ENCODE measurements at regions not wholly inside any gene's neighbourhood (a gene's known extent, or its start where the extent isn't known, plus 50 kb on each side); places are given as distances from the start of the nearest gene placed in this dataset.

DNA sequence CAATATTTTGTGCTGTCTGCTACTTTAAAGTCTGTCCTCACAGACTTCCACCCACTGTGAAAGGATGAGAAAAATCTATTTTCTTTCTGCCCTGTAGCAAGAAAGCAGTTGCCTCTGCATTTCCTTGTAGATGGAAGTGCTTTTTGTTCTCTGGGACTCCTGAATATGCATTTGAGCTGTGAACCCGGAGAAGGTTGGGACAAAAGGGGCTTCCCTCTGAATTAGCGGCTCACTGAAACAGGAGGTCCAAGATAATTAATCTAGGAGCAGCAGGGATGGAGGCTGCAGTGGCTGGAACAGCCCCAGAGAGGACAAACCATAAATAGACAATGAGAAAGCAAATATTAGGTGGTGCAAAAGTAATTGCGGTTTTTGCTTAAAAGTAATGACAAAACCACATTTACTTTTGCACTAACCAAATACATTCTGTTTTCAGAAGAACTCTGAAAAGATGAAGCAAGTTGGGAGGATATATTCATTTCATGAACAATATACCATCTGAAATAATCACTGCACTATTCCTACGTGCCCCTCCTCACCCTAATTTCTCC, 143.4 kb upstream of the KBTBD8 start:
- DNase-seq (ENCODE audit: low read depth): no peak

DNA sequence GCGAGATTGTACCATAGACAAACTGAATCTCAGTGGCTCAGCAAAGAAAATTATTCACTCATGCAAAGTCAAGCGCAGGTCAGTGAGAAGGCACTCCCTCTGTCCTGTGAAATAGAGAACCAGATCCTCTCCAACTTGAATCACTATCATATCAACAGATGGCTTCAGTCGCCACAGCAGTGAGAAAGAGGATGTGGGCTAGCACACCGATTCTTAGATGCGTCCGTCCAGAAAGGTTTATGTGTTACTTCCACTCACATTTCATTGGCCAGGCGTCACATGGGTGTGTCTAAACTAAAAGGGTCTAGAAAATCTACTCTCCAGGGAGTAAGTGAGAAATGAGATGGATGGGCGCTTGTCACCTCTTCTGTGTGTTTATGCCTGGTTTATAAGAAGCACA, 141.6 kb upstream of the KBTBD8 start:
- no peak for DNase-seq (ENCODE audit: low read depth)

DNA sequence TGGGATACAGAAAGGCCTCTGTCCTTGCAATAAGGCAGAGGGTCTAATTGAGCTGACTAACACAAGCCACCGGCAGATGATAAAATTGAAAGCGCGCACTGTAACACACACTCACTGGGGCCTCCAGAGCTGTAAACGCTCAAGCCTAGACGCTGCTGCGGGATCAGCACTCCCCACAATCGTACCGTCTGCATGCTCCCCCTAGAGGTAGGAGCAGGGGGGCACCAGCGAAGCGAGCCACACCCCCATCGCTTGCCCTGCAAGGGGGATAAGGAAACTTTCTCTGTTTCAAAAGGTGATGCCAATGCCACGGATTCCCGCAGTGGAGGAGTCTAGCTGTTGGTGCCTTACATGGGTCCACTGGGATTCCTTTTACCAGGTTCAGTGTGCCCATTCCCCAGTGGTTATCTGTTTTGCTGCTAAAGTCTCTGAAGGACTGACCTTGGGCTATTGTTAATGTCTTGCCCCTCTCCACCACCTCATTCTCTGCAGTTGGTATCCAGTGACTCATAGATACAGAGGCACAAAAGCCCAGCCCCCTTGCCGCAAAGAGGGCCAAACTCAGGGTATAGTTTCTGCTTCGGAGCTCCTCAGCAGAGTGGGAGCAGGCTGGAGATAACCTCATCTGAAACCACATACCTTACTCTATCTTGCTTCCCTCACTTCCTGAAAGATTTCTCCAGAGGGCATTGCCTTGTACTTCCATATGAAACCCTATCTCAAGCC, 139.3 kb upstream of the KBTBD8 start:
- DNase-seq (ENCODE audit: low read depth): no peak

DNA sequence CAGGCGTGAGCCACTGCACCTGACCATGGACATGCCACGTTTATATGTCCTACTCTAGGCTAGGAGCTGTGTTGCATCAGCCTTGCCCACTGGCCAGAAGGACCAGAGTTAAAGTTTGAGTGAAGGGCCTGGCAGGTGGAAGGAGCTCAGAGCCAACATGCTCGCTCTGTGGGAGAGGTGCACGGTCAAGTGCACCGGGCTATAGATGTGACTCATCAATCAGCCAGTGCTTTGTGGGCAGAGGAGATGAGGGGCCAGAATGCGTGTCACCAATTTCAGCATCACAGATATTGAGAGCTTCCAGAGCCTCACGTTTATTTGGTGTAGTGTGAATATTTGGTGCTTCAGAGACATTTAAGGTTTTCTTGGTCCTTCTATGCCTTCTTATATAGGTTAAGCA, 137.3 kb upstream of the KBTBD8 start:
- DNase-seq (ENCODE audit: low read depth): no peak

DNA sequence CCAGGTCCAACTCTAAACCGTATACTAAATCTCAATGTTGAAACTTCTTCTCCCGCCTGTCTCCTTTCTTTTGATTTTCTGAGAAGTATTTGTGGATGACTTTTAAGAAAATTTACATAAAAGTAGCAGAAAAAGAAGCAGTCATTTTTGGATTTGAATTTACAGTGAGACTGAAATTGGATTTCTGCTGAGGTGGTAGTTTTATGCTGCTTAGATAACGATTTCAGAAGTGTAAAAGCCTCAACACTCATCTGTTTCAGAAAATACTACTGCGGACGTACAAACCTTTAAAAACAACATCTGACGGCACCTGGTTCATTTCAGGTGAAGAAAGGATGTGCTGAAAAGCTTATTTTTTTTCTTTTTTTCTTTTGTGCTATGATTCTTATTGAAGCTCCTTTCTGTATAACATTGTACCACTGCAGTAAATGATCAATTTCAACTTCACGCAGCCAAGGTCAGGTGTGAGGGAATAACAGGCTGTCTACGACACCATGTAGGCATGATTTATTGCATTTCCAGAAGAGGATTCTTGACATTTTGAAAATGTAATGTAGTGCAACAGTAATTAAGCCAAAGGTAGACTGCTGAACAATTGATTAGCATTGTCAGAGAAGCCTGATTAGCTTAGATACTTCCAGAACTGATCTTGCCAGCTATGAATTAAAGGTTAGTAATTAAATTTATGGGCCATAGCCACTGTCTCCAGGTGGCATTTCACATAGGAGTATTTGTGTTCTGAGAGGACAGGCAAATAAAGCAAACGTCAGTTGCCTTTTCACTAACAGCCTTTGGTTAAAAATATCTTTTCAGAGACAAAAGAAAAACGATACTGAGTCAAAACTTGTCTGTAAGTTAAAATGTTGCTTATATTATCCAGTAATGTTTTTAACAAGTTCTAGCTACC, 134.6 kb upstream of the KBTBD8 start:
- no peak for DNase-seq (ENCODE audit: low read depth)

DNA sequence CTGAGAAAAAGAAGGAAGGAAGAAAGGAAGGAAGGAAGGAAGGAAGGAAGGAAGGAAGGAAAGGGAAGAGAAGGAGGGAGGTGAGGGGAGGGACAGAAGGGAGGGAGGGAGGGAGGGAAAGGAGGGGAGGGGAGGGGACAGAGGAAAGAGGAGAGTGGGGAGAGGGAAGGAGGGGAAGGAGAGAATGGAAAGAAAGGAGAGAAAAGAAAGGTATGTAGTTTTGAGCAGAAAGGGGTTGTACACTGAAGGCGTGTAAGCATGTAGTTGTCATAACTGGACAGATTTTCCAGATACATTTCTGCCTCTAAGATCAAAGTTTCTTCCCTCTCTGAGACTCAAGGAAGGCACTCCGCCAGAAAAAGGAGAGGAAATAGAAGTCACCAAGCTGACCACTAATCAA, 113.4 kb upstream of the KBTBD8 start:
- DNase-seq (ENCODE audit: low read depth): no peak

DNA sequence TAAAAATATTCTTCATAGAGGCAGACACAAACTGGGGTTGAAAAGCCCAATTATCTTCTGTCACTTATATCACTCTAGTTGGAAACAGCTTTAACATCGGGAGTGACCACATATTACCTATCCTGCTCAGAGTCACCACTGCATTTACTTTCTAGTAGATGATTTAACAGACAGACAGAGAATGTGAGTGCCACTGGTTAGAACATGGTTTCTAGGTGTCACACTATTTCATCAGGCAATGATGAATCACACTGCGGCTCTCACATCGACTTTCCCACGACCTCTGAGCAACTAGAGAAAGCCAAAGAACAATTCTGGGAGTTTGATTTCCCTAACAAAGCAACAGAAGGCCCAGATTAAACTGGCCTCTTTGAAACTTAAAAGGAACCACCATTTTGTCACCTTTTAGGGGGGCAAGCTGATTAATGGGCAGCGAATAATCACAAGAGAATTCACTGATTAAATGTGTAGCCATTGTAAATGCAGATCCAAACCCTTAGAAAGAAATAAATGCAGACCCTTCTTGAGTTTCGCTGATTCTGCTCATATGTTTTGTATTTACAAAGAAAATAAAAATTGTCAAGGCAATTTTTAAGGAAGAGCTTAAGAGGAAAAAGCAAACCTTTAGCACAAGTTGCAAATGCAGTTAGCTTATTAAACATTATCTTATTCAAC, 112.6 kb upstream of the KBTBD8 start:
- no peak for DNase-seq (ENCODE audit: low read depth)

DNA sequence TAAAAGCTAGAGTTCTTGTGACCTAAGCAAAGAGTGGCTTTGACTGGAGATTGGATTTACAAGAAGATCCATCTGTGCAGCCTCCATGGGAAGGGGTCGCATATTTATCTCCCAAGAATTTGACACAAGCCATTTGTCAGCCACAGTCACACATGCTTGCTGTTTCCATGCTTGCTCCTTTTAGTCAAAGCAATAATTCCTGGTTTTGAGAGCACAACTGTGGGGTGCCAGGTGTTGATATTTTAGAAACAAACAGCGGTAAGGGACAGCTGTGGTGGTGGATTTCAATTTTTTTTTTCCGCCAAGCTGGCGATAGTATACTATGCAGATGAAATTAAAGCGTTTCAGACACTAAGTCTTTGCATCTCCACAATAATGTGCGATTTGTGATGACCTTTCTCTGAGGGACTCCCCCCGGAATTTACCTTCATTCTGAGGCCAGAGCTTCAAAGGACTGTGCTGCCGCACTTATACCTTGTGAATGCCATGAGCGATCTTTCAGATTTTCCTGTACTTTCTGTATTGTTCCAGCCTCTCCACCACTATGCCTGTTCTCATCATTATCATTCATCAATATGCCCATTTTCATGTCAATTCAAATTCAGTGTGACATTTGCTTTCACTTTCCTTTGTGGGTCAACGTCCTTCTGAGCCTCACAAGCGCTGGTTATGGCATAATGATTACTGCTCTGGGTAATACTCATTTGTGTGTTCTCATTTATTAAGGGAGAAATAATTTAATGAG, 108.2 kb upstream of the KBTBD8 start:
- DNase-seq (ENCODE audit: low read depth): no peak

DNA sequence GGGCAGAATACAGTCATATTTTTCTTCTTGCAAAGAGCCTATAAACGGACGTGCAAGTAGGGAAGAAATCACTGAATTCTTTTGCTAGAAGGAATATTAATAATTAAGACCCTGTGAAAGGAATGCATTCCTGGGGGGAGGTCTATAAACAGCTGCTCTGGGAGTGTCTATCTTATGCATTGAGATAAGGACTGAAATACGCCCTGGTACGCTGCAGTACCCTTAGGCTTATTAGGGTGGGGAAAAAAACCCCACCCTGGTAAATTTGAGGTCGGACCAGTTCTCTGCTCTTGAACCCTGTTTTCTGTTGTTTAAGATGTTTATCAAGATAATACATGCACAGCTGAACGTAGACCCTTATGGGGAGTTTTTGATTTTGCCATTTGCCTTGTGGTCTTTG, 100.0 kb upstream of the KBTBD8 start:
- DNase-seq (ENCODE audit: low read depth): no peak

DNA sequence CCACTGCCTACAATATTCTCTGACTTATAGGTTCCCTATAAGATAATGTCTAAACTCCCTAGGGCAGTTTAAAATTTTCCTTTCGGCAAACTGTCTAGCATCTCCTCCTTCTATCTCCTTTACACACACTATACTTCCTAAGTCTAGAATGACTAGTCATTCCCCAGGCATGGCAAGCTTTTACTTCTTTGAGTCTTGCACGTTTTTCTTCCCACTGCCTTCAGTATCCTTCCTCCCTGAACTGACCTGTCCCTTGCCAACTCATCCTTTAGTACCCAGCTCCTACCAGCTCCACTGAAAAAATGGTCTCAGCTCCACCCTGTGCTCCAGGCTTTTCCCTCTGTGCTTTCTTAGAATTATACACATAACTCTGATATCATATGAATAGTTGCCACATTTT, 93.8 kb upstream of the KBTBD8 start:
- DNase-seq (ENCODE audit: low read depth): no peak

DNA sequence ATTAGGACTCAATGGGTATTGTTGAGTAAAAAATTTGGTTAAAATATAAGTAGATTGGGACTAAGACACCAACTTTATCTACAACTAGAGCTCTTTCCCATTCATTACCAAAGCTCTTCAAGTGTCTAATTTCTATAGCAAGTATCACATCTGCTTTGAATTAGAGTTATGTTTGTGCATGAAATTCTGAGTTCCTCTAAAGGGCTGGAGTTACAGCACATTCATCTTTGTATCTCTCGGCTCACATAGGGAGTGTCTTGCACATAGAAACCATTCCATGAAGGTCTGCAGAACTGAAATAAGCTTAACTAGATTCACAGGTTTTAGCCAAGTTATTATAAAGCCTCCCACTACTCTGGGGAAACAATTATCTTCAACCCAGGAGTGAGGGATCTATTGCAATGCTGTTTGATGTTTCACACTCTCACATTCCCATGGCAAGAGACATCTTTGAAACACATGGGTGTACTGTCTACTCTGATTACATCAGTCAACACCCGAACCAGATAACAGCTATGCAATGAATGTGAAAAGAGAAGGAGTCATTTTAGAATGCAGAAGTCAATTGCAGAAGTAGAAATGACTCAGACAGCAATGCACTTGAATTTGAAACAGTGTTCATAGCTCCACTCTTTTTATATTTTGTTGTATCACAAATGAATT, 93.1 kb upstream of the KBTBD8 start:
- no peak for DNase-seq (ENCODE audit: low read depth)

DNA sequence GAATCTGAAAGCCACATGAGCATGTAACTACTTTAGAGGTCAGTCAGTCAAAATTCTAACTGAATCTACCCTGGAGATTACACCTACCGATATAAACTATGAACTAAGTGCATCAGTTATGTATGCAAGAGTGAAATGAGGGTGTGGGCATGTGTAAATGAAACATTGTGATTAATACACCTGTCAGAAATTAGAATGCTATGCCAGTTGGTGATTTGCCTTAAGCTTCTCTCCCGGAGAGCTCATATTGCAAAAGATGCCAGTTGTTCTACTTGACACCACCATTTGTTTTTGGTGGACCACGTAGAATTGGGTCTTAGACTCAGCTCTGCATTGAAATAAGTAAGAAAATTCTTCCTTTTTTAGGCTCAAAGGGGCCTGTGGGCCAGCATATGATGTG, 91.0 kb upstream of the KBTBD8 start:
- DNase-seq (ENCODE audit: low read depth): no peak

DNA sequence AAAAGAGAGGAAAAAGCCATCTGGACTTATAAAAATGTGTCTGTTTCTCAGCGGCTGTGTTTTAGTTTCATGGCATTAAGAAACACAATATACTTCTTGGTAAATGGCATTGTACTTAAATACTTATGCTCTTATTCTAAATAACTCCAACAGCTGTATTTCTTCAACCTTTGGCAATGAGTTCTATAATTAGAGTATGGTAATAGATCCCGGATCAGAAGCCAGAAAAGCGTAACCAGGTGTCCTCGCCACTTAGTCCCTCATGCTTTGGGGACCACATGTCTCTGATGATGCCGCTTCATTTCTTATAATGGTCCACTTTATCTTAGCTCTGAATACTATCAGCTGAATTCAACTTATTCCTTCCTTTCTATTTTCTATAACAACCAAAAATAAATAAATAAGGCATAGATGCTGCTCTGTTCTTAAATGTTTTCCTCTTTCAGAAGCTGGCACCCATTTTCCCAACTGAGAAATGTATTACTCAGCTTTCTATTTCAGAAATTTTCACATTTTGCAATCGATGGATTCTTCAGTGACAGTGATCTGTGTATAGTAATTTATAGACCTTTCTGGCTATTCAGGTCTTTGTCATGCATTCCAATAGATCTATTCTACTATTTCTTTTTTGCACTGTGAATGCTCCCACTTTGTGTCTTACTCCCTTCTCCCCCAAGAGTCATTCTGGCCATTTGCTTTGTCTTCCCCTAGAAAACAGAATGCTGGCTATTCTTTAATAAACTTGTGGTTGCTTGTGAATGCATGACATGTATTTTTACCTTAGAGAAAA, 87.6 kb upstream of the KBTBD8 start:
- no peak for DNase-seq (ENCODE audit: low read depth)

DNA sequence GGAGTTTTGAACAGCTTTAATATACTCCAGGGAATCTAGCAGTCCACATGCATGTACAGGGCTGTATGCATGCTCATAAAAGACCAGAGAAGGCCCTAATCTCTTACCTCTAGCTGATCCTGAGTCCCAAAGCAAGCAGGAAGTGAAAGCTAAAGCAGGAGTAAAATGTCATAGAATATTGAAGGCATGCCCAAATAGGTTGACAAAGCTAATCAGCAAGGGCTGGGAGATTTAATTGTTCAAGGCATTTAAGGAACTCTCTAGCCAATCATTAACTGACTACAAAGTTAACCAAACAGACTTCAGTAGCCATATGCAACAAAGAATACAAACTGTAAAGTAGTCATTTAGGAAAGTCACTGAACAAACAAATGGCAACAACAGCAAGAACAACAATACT, 85.8 kb upstream of the KBTBD8 start:
- DNase-seq (ENCODE audit: low read depth): no peak

DNA sequence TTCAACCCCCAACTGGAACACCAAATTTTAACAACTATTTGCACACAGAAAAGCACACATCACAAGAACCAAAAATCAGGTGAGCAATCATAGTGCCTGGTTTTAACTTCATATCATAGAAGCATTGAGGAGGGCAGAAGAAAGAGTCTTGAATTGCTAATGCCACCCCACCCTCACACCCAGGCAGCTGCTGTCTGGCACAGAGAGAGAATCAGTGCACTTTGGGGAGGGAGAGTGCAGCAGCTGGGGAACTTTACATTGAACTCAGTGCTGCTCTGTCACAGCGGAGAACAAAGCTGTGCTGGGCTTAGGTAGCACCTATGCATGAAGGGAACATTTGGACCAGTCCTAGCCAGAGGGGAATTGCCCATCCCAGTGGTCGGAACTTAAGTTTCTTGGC, 76.0 kb upstream of the KBTBD8 start:
- no peak for DNase-seq (ENCODE audit: low read depth)

DNA sequence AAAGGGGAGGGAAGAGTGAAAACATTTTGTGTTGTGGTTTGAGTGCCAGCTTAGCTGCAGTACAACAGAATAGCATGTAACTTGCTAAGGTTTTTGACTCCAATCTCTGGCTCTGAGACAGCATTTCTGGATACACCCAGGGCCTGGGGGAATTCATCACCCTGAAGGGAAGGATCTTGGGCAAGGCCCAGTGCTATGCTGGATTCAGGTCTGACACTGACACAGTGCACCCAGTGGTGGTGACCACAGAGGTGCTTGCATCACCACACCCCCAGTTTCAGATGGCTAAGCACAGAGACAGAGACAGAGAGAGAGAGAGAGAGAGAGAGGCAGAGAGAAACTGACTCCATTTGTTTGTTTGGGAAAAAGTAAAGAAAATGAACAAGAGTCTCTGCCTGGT, 74.1 kb upstream of the KBTBD8 start:
- no peak for DNase-seq (ENCODE audit: low read depth)

DNA sequence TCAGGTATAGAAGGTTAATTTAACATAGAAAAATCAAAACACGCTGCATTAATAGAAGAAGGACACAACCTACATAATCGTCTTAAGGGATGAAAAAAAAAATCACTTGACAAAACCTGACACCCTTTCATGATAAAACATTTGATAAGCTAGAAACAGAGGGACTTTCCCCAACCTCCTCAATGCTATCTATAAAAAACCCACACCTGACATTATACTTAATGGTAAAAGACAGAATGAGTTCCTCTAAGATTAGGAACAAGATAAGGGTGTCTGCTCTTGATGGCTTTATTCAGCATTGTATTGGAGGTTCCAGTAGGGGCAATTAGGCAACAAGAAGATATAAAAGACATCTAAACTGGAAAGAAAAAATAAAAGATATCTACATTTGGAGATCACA, 69.9 kb upstream of the KBTBD8 start:
- DNase-seq (ENCODE audit: low read depth): no peak

DNA sequence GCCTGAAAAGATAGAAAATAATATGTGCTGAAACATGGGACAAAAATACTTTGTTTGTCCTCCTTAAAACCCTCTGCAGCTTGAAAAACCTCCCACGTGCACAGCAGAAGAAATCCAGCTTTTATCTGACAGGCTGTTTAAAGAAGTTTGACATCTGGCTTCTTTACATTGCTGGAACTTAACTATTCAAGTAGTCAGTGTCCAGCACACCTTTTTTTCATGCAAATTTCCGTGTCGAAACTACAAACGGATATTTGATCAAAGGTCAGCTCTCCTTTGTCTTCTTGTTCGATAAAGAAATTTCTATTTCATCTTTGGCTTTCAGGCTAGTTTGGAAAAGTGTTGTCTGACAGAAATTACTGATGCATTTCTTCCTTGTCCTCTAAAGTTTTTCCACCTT, 66.8 kb upstream of the KBTBD8 start:
- DNase-seq (ENCODE audit: low read depth): no peak

DNA sequence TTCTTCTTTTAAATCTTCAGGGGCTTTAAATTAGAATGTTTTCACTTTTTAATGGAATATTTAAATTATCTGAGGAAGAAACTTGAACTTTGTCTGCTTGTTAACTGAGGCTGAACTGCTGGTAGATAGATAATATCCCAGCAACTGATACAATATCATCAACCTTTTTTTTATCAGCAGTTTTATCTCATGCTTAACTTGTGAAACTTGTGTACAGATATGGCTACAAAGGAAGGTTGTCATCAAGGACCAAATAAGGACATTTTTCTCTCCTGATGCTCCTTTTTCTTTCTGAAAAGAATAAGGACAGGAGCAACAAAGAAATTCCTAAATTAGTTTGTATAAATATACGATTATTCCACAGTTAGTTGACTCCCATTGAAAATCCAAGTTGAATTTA, 66.4 kb upstream of the KBTBD8 start:
- DNase-seq (ENCODE audit: low read depth): no peak

DNA sequence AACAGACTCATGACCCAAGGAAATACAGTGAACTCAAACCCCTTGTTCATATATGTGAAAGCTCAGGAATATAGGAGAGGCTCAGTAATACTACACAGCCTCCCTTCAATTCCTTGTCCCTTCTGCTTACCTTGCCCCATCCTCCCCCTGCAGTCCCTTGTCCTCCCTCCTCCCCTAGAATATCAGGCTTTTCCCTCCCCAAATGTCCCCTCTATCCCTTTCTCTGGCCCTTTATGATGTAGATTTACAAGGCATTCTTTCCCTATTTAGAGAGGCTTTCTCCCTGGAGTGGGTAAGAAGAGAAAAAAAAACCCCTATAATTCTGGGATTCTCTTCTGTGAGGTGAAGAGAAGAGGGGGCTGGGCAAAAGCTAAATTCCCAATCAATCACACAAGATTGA, 64.9 kb upstream of the KBTBD8 start:
- no peak for DNase-seq (ENCODE audit: low read depth)

DNA sequence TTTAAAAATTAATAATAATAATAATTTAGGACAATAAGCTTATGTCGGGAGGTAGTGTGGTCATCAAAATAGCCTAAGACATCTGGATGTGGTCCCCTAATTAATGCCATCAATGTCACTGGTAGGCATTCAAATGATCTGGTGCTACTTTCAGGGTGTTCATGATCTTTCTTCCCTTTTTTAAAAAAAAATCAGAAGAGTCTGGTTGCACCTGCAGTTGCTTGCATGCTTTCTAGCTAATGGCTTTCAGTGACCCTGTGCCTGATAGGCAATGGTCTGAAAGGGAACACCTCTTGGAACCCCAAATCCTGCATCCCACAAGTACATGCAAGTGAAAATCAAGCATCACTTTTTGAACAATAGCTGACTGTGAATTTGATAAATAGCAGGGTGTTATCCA, 64.1 kb upstream of the KBTBD8 start:
- DNase-seq (ENCODE audit: low read depth): no peak
